BJ (cell line): ENCODE measurements at regions not wholly inside any gene's neighbourhood (a gene's known extent, or its start where the extent isn't known, plus 50 kb on each side); places are given as distances from the start of the nearest gene placed in this dataset. TPM values are rescaled to one million over a fixed set of nuclear protein-coding genes. Genes with fewer than 3 reads are reported as not detected.

Source experiments
- CTCF ChIA-PET: fragments of 350-600 bp; formaldehyde crosslinking; extraction: SDS; loops from one replicate; lab custom pipeline; 2021; ENCODE audit warnings: antibody characterized with exemption, inconsistent platforms; lab: Yijun Ruan, JAX
- POLR2A ChIA-PET: fragments of 300-600 bp; sonication (Branson Sonifier 250); formaldehyde crosslinking; extraction: SDS; loops from one replicate; lab custom pipeline; 2021; ENCODE audit warnings: antibody characterized with exemption; lab: Charles Lee
- DNase-seq: peaks from one replicate; pipeline ENCODE4 v3.0.0-alpha.2; 2011; ENCODE audit warnings: low read depth
- H3K27me3 ChIP-seq: 2 replicates; pipeline ENCODE4 v1.6.0; 2011; ENCODE audit warnings: low read length; ENCODE audit not compliant: control insufficient read depth, insufficient read depth
- H3K36me3 ChIP-seq: 2 replicates; pipeline ENCODE4 v1.5.1; 2011; ENCODE audit warnings: low read length; ENCODE audit not compliant: control insufficient read depth, insufficient read depth
- H3K4me3 ChIP-seq: 2 replicates; pipeline ENCODE4 v1.5.1; 2011; ENCODE audit warnings: low read depth, mild to moderate bottlenecking, control low read depth, low read length
- small RNA-seq: library from RNA; depleted of rRNA; stranded (forward); fragments of <200 nt; gene quantifications from one replicate; pipeline ENCODE3, GENCODE V24; 2012; ENCODE audit warnings: low replicate concordance, low read depth; ENCODE audit not compliant: insufficient read length
- TF ChIP-seq, protein P1 (sequence below): IDR thresholded peaks from 2 replicates; pipeline ENCODE4 v1.5.1; 2011; ENCODE audit warnings: low read depth, mild to moderate bottlenecking, control low read depth, inconsistent platforms, low read length, moderate library complexity; ENCODE audit not compliant: insufficient read depth

DNA sequence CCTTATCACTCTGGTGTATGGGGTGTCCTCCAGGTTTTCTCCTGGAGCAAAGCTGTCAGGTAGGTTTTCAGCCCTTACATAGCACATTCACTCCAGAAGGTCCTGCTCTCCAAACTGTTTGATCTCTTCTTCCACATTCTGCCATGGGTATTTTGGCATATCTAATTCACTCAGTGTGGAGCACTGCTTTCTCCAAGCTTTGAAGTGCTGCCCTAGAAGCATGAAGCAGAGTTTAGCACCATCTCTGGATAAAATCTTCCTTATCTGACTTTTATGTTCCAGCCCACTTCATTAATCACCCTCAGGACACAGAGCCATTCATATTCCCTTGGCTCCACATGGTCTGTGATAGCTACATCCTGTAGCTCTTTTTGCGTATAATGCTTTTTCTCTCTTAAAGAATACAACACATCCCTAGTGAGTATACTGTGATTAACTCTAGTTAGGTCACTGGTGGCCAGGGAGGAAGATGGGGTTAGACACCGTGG, 56.7 kb upstream of the ARHGAP28 start:
- TF ChIP-seq, protein P1, sequence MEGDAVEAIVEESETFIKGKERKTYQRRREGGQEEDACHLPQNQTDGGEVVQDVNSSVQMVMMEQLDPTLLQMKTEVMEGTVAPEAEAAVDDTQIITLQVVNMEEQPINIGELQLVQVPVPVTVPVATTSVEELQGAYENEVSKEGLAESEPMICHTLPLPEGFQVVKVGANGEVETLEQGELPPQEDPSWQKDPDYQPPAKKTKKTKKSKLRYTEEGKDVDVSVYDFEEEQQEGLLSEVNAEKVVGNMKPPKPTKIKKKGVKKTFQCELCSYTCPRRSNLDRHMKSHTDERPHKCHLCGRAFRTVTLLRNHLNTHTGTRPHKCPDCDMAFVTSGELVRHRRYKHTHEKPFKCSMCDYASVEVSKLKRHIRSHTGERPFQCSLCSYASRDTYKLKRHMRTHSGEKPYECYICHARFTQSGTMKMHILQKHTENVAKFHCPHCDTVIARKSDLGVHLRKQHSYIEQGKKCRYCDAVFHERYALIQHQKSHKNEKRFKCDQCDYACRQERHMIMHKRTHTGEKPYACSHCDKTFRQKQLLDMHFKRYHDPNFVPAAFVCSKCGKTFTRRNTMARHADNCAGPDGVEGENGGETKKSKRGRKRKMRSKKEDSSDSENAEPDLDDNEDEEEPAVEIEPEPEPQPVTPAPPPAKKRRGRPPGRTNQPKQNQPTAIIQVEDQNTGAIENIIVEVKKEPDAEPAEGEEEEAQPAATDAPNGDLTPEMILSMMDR, result no peak
- no peaks in the 10 kb centered on the region for H3K27me3 ChIP-seq
- no peak for DNase-seq
- ChIA-PET POLR2A (no interaction called here), CTCF (interaction anchor here (0.8 kb wide), 1 partner anchor 96 kb away, joined by 3 read pairs; no protein-coding TSS in a partner anchor)
- H3K36me3 ChIP-seq, result no peaks in the 10 kb centered on the region
- H3K4me3 ChIP-seq, result no peak overlapping the region

DNA sequence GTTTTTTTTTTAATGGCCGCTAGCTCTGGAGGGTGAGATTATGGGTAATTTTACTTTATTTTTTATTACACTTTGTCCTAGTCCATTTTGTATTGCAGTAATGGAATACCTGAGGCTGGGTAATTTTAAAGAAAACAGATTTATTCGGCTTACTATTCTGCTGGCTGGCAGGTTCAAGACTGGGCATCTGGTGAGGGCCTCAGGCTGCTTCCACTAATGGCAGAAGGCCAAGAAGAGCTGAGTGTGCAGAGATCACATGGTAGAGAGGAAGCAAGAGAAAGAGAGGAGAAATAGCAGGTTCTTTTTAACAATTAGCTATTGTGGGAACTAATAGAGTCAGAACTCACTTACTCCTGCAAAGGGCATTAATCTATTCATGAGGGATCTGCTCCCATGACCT, 52.4 kb upstream of the ARHGAP28 start:
- DNase-seq, result no peak
- CTCF ChIA-PET, result no interaction called here
- Histone ChIP-seq H3K4me3 (no peak overlapping the region), H3K36me3 (no peaks in the 10 kb centered on the region), H3K27me3 (no peaks in the 10 kb centered on the region)
- TF ChIP-seq, protein P1, result no peak
- POLR2A ChIA-PET, result no interaction called here

DNA sequence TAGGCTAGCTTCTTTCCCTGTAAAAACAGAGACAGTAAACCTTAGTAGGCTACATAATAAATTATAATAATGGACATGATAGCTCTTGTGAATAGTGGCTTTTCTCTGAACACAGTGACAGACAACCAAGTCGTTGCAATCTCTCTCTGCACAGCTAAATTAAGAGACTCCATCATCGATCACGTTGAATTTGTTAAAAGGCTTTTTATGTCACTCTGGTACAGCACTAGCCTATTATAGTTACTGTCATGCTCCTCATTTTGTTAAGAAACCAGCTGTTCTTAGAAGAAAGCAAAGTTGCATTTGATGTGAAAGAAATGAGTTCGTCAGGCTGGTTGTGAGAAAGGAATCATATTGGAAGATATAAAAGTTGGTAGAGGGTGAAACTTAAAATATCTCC, 50.3 kb upstream of the ARHGAP28 start:
- no peak for DNase-seq
- ChIA-PET POLR2A (no interaction called here), CTCF (interaction anchor here (1.3 kb wide), 1 partner anchor 12 kb away, joined by 3 read pairs; no protein-coding TSS in a partner anchor)
- TF ChIP-seq, protein P1, result no peak
- no peak overlapping the region for H3K4me3 ChIP-seq
- no peaks in the 10 kb centered on the region for H3K36me3 ChIP-seq
- H3K27me3 ChIP-seq, result no peaks in the 10 kb centered on the region; the same call in 1 of the 2 replicates

Small RNAs in the stretch of these regions (small RNA-seq; reads per million reads assigned to genes)
- not detected for gene RN7SL282P
